HUES6 (cell line): ENCODE measurements at regions not wholly inside any gene's neighbourhood (a gene's known extent, or its start where the extent isn't known, plus 50 kb on each side); places are given as distances from the start of the nearest gene placed in this dataset.

Experiments used
- H3K27ac ChIP-seq: 2 replicates; pipeline ENCODE4 v1.7.0; 2013; ENCODE audit warnings: low read depth, mild to moderate bottlenecking, low read length, inconsistent platforms
- H3K27me3 ChIP-seq: 2 replicates; pipeline ENCODE4 v1.6.1; 2013; ENCODE audit warnings: low read length; ENCODE audit not compliant: control insufficient read depth, insufficient read depth
- H3K36me3 ChIP-seq: 2 replicates; pipeline ENCODE4 v1.6.1; 2013; ENCODE audit warnings: low read length; ENCODE audit not compliant: control insufficient read depth, insufficient read depth
- H3K4me1 ChIP-seq: 2 replicates; pipeline ENCODE4 v1.6.1; 2013; ENCODE audit warnings: low read length; ENCODE audit not compliant: control insufficient read depth, insufficient read depth
- H3K4me3 ChIP-seq: 2 replicates; pipeline ENCODE4 v1.5.1; 2013; ENCODE audit warnings: low read depth, low read length
- H3K9ac ChIP-seq: one replicate; pipeline ENCODE4 v1.6.1; 2013; ENCODE audit warnings: mild to moderate bottlenecking, low read length
- H3K9me3 ChIP-seq: 2 replicates; pipeline ENCODE4 v1.6.1; 2013; ENCODE audit warnings: low read depth, low read length; ENCODE audit not compliant: control insufficient read depth, insufficient read depth

DNA sequence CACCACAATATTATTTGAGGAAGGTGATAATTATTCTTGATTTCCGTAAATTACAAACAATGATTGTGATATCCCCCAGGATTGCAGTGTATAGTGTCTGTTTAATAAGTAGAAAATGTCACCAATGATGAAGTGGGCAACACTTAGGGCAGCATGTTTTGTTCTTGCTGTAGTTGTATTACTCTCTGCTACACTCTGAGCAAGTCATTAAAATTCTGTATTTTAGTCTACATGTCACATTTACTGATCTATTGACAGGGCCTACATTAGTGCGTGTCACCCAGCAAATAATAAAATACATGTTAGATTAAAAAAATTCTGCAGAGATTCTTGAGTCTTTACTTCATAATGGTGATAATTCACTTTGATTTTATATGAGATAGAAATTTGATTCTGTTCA is 247.6 kb downstream of the TMX3 start:
- no peaks in the 10 kb centered on the region for H3K36me3 ChIP-seq
- no peaks in the 10 kb centered on the region for H3K27me3 ChIP-seq
- no peaks in the 10 kb centered on the region; the same call in 1 of the 2 replicates for H3K4me1 ChIP-seq
- no peak overlapping the region for H3K9ac ChIP-seq
- H3K9me3 ChIP-seq: no peaks in the 10 kb centered on the region
- H3K4me3 ChIP-seq: no peak overlapping the region
- H3K27ac ChIP-seq: no peak overlapping the region

DNA sequence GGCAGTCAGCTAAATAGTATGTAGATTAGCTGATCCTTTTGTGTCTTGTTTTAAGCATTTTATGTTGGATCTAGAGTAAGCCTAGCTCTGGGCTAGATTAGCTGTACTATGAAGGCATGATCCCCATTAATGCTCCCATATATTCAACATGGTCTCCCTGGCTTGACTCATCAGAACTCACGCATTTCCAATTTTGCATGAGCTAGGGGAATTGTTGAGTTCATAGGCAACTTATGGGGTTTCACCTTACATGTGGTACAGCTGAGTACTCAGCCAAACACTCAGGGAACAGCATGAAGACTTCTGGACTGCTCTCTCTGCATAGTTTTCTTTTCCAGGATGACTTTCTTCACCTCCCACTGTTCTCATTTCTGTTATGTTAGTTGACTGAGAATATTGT is 248.2 kb downstream of the TMX3 start:
- H3K9ac ChIP-seq: no peak overlapping the region
- H3K4me1 ChIP-seq: no peaks in the 10 kb centered on the region; the same call in 1 of the 2 replicates
- no peak overlapping the region for H3K27ac ChIP-seq

DNA sequence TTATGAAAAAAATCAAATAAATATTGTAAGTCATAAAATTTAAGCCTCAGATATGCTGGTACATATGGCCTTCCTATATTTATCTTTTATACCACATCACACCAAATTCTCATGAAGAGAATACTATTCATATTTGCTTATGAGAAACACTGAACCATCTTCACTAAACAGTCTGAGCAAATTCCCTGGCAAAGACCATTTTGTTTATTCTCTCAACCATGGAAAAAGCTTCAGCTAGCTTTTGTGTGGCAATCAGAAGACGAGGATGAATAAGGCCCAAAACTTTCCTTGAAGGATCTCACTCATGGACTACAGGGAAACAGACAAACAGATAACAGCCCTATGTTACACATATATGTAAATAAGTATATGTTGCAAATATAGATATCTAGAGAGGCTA is 252.1 kb downstream of the TMX3 start:
- Histone ChIP-seq H3K27ac (no peak overlapping the region), H3K27me3 (no peaks in the 10 kb centered on the region), H3K4me1 (no peaks in the 10 kb centered on the region), H3K9ac (no peak overlapping the region), H3K36me3 (no peaks in the 10 kb centered on the region), H3K4me3 (no peak overlapping the region), H3K9me3 (no peaks in the 10 kb centered on the region)

More for the DNA sequence above, 248.2 kb downstream of the TMX3 start:
- H3K4me3 ChIP-seq: no peak overlapping the region
- H3K9me3 ChIP-seq: no peaks in the 10 kb centered on the region
- no peaks in the 10 kb centered on the region for H3K36me3 ChIP-seq
- no peaks in the 10 kb centered on the region for H3K27me3 ChIP-seq

DNA sequence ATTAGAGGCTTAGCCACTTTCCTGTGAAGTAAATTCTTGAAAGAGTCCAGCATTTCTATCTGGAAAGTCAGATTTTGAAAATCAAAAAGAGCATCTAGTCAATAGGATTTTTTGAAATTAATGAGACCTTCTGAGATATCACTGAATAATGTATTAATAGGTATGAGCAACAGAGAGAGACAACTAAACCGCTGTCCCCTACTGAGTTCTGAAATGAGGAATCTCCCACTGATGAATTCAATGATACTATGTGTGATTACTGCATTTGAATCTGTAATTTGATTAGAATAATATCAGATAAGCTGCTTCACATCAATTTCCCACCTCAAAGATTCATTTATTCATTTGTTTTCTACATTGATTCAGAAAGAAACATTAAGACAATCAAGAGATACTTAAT is 252.8 kb downstream of the TMX3 start:
- Histone ChIP-seq H3K27ac (no peak overlapping the region), H3K27me3 (no peaks in the 10 kb centered on the region), H3K4me1 (no peaks in the 10 kb centered on the region), H3K36me3 (no peaks in the 10 kb centered on the region), H3K4me3 (no peak overlapping the region), H3K9ac (no peak overlapping the region), H3K9me3 (no peaks in the 10 kb centered on the region)

DNA sequence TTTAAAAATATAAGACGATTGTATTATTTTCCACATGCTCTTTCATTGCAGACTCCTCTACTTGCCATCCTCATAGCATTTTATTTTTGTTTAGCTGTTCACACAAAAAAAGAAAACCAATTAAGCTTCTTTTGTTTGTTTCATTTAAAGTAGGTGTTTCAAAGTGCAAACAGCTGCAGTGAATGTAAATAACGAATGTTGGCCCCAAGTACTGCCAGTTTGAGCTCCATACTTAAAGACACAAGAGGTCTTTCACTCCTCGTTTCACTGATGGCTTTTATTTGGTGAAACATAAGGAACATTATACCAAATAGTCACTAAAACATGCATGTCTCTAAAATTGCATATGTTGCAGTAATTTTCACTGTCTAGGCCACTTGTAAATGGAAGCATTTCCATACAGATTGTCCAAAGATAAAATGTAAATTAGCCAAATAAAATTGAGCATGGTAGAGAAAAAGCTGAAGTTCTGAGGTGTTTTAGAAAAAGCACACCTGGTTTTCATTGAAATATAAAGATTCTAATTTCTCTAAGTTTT is 253.4 kb downstream of the TMX3 start:
- no peak overlapping the region for H3K27ac ChIP-seq
- no peaks in the 10 kb centered on the region for H3K4me1 ChIP-seq
- H3K9ac ChIP-seq: no peak overlapping the region
- no peaks in the 10 kb centered on the region for H3K27me3 ChIP-seq
- H3K9me3 ChIP-seq: no peaks in the 10 kb centered on the region
- no peak overlapping the region for H3K4me3 ChIP-seq
- no peaks in the 10 kb centered on the region for H3K36me3 ChIP-seq

DNA sequence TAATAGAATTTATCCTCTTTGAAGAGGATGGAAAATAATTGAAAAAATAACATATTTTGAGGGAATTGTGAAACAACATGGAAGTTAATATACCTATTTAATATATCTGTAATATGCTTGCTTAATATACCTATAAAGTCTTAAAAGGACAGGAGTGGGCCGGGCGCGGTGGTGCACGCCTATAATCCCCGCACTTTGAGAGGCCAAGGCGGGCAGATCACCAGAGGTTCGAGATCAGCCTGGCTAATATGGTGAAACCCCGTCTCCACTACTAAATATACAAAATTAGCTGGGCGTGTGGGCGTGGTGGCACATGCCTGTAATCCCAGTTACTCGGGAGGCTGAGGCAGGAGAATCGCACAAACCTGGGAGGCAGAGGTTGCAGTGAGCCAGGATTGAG is 254.9 kb downstream of the TMX3 start:
- no peak overlapping the region for H3K9ac ChIP-seq
- no peaks in the 10 kb centered on the region for H3K4me1 ChIP-seq
- no peak overlapping the region for H3K27ac ChIP-seq
- H3K4me3 ChIP-seq: no peak overlapping the region
- H3K9me3 ChIP-seq: no peaks in the 10 kb centered on the region
- H3K36me3 ChIP-seq: no peaks in the 10 kb centered on the region
- no peaks in the 10 kb centered on the region for H3K27me3 ChIP-seq

DNA sequence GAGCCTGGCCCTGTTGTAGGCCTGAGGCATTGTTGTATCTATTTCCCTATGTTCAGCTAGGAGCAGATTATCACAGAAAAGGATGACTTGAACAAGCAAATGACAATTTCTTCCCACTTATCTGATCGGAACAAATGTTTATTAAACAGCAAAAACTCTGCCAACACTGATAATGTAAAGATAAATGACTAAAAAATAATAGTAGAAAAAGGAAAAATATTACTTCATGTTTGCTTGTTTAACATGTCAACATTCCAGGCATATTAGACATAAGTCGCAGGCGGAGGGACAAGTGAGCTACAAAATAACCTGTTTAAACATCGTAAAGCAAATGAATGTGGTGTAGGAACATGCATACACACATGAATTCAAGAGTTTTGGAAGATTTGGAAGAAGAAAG is 257.9 kb downstream of the TMX3 start:
- Histone ChIP-seq H3K9me3 (no peaks in the 10 kb centered on the region), H3K4me1 (no peaks in the 10 kb centered on the region), H3K4me3 (no peak overlapping the region), H3K9ac (no peak overlapping the region), H3K27me3 (no peaks in the 10 kb centered on the region), H3K36me3 (no peaks in the 10 kb centered on the region), H3K27ac (no peak overlapping the region)

DNA sequence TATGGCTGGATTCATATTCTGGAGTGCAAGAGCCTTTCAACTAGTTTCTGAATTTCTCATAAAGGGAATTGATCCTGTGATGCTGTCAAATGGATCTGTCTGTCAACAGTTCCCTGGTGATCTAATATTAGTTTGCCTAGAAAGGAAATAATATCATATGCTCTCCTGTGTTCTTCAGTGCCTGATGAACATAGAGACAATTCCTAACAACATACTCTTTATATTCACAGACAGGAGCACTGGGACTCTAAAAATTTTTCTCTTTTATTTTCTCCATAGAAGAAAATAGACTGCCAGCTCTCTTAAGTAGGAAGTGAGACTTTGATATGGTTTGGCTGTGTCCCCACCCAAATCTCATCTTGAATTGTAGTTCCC is 259.7 kb downstream of the TMX3 start:
- no peaks in the 10 kb centered on the region for H3K36me3 ChIP-seq
- H3K4me1 ChIP-seq: no peaks in the 10 kb centered on the region
- no peak overlapping the region for H3K4me3 ChIP-seq
- no peak overlapping the region for H3K9ac ChIP-seq
- H3K9me3 ChIP-seq: no peaks in the 10 kb centered on the region
- no peak overlapping the region for H3K27ac ChIP-seq
- no peaks in the 10 kb centered on the region for H3K27me3 ChIP-seq

DNA sequence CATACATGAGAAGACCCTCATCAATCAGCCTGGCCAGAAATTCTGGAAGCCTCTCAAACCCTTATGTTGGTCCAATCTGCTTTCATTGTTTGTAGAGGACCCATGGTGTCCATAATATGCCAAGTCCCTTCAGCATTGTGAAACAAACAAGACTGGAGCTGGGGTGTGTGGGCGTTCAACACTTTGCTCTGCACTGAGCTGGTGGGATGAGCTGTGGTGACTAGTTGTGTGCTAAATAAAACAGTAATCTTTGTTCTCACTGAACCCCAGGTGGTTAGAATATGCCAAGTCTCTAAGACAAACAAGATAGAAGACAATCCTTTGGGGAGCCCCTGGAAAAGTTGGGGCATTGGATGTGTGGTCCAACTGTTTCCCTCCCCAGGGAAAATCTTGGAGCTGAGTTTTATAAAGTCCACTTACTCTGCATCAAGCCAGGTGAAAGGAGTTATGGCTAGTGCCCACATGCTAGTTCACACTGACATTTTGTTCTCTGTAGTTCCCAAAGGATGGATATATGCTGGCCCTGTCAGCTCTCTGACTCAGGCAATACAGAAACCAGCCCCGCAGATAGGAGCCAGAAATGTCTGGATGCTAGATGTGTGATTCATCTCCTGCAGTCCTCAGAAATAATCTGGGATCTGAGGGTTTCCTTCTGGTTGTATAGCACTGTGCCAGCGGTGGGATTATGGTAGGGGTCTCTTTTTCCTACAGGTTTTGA is 260.2 kb downstream of the TMX3 start:
- H3K9me3 ChIP-seq: no peaks in the 10 kb centered on the region
- no peak overlapping the region for H3K27ac ChIP-seq
- H3K4me1 ChIP-seq: no peaks in the 10 kb centered on the region
- H3K27me3 ChIP-seq: no peaks in the 10 kb centered on the region
- no peak overlapping the region for H3K9ac ChIP-seq
- no peak overlapping the region for H3K4me3 ChIP-seq
- H3K36me3 ChIP-seq: no peaks in the 10 kb centered on the region

DNA sequence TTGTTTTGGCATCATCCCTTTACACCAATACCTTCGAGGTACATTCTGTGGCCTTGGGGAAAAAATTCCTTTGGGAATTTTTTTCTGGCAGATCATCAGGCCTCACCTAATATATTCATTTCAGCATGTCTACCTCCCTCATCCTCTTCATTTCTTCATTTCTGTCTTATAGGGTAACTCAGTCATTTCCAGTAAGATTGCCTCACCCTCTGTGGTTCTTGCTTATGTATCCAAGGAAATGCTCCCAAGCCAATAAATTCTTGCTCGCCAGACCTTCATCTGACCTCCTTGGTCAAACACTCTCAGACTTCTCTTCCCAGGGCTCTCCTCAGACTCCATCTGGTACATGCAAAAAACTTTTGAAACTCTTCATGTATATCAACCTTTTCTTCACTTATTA is 265.6 kb downstream of the TMX3 start:
- H3K4me1 ChIP-seq: no peaks in the 10 kb centered on the region
- H3K27ac ChIP-seq: no peak overlapping the region
- H3K27me3 ChIP-seq: no peaks in the 10 kb centered on the region
- no peaks in the 10 kb centered on the region for H3K36me3 ChIP-seq
- H3K4me3 ChIP-seq: no peak overlapping the region
- no peak overlapping the region for H3K9ac ChIP-seq
- no peaks in the 10 kb centered on the region for H3K9me3 ChIP-seq

DNA sequence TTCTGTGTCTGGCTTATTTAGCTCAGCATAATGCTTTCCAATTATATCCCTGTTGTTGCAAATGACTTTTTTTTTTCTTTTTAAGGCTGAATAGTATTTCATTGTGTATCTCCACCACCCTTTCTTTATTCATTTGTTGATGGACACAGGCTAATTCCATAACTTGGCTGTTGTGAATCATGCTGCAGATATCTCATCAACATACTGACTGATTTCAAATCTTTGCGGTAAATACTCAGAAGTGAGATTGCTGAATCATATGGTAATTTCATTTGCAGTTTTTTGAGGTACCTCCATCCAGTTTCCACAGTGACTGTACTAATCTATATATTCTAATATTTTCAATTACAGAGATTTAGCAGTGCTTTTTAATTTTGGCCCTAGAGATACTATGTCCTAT is 266.2 kb downstream of the TMX3 start:
- no peaks in the 10 kb centered on the region for H3K36me3 ChIP-seq
- no peaks in the 10 kb centered on the region for H3K27me3 ChIP-seq
- H3K9me3 ChIP-seq: no peaks in the 10 kb centered on the region
- no peak overlapping the region for H3K4me3 ChIP-seq
- no peaks in the 10 kb centered on the region for H3K4me1 ChIP-seq
- H3K9ac ChIP-seq: no peak overlapping the region
- H3K27ac ChIP-seq: no peak overlapping the region
